K562 (cell line): ENCODE measurements at regions not wholly inside any gene's neighbourhood (a gene's known extent, or its start where the extent isn't known, plus 50 kb on each side); places are given as distances from the start of the nearest gene placed in this dataset.

ENCODE experiments used
- ATAC-seq: fragments of 200-7000 bp; cut with Tn5 transposase; 3 replicates; pipeline ENCODE4 v1.9.1; 2020; ENCODE audit warnings: moderate library complexity
- BruUV-seq: library from RNA; stranded (reverse); fragments of 400-500 nt; replicated peaks from 2 replicates; lab custom pipeline; 2021; lab: Mats Ljungman, UMichigan
- CTCF ChIA-PET: fragments of 300-600 bp; formaldehyde crosslinking; extraction: SDS; loops from one replicate; lab custom pipeline; 2021; ENCODE audit warnings: low intra/inter-chr PET ratio; lab: Yijun Ruan, JAX
- POLR2A ChIA-PET: fragments of 300-600, 350-650 bp; sonication (Branson Sonifier 250); formaldehyde crosslinking; extraction: SDS; loops from one replicate; lab custom pipeline; 2021; ENCODE audit warnings: antibody characterized with exemption, inconsistent platforms; lab: Yijun Ruan, JAX
- DNase-seq, 4 experiments: peaks; one replicate each; pipeline versions ENCODE4 v3.0.0 to v3.0.0-alpha.2; 2011 to 2018; ENCODE audit warnings: low spot score in 3 of 4, mixed read lengths in 3 of 4; ENCODE audit errors: extremely low read depth in 1 of 4
- FAIRE-seq: peaks from 2 replicates; lab custom pipeline; 2011; peaks lifted over from hg19 to GRCh38; lab: Jason Lieb, UNC
- H2AFZ ChIP-seq: 2 replicates; pipeline ENCODE4 v1.6.0; 2011; ENCODE audit warnings: low read depth, low read length, control low read depth, inconsistent platforms
- H3K27ac ChIP-seq: fragments of 200-600 bp; 3 replicates; pipeline ENCODE4 v1.8.0; 2011; ENCODE audit warnings: low read depth, mild to moderate bottlenecking, control low read depth, inconsistent platforms, low read length, moderate library complexity, mixed read lengths; ENCODE audit errors: extremely low read depth
- H3K27me3 ChIP-seq, 2 experiments: fragments of 300-600 bp in 1 of 2; 2 replicates in 1 of 2; 3 replicates in 1 of 2; pipeline versions ENCODE4 v1.6.0 to v1.8.0; 2011; ENCODE audit warnings: inconsistent platforms in 2 of 2, low read length in 2 of 2, mild to moderate bottlenecking in 1 of 2, mixed read lengths in 1 of 2, moderate library complexity in 1 of 2; ENCODE audit not compliant: control insufficient read depth in 2 of 2, insufficient read depth in 2 of 2
- H3K36me3 ChIP-seq: fragments of 300-600 bp; 3 replicates; pipeline ENCODE4 v1.8.0; 2011; ENCODE audit warnings: mild to moderate bottlenecking, low read length, inconsistent platforms; ENCODE audit not compliant: control insufficient read depth, insufficient read depth
- H3K4me1 ChIP-seq, 2 experiments: fragments of 200-600 bp in 1 of 2; replicated peaks in 1 of 2; 2 replicates in 1 of 2; 3 replicates in 1 of 2; pipeline versions ENCODE4 v1.5.1 to v1.8.0; 2011; ENCODE audit warnings: inconsistent platforms in 2 of 2, low read length in 2 of 2, mild to moderate bottlenecking in 1 of 2, mixed read lengths in 1 of 2, moderate library complexity in 1 of 2; ENCODE audit not compliant: control insufficient read depth in 2 of 2, insufficient read depth in 2 of 2
- H3K4me2 ChIP-seq: 2 replicates; pipeline ENCODE4 v1.6.1; 2011; ENCODE audit warnings: low read length, control low read depth, inconsistent platforms, mixed read lengths; ENCODE audit not compliant: insufficient read depth
- H3K4me3 ChIP-seq: fragments of 200-600 bp; sonication (generic), shearing (Covaris generic); 2 replicates; pipeline ENCODE4 v1.5.1; 2016; ENCODE audit warnings: control low read depth, inconsistent platforms
- H3K79me2 ChIP-seq: fragments of 200-600 bp; 3 replicates; pipeline ENCODE4 v1.8.0; 2011; ENCODE audit warnings: low read length, inconsistent platforms; ENCODE audit not compliant: control insufficient read depth, insufficient read depth
- H3K9ac ChIP-seq, 2 experiments: 2 replicates each; pipeline versions ENCODE4 v1.6.0 to v1.6.1; 2011; ENCODE audit warnings: low read depth in 2 of 2, low read length in 2 of 2, control low read depth in 1 of 2, inconsistent platforms in 1 of 2, mild to moderate bottlenecking in 1 of 2, mixed read lengths in 1 of 2; ENCODE audit not compliant: insufficient read depth in 1 of 2
- H3K9me1 ChIP-seq: one replicate; pipeline ENCODE4 v1.6.0; 2011; ENCODE audit warnings: inconsistent platforms, mild to moderate bottlenecking, low read length, moderate library complexity; ENCODE audit not compliant: control insufficient read depth, insufficient read depth
- H3K9me3 ChIP-seq: replicated peaks from 2 replicates; pipeline ENCODE4 v1.5.1; 2011; ENCODE audit warnings: low read depth, low read length, inconsistent platforms; ENCODE audit not compliant: control insufficient read depth, insufficient read depth
- H4K20me1 ChIP-seq: replicated peaks from 2 replicates; pipeline ENCODE4 v1.6.1; 2011; ENCODE audit warnings: low read length, inconsistent platforms, mixed read lengths; ENCODE audit not compliant: control insufficient read depth, insufficient read depth
- ARNT ChIP-seq, 2 experiments: fragments of 450-650 bp; IDR thresholded peaks; 2 replicates each; pipeline ENCODE4 v1.6.1; 2016; ENCODE audit warnings: mild to moderate bottlenecking in 1 of 2
- DMBX1 ChIP-seq: fragments of 250-450 bp; sonication (Bioruptor Pico); IDR thresholded peaks from 2 replicates; pipeline ENCODE4 v1.8.0; 2022; ENCODE audit warnings: inconsistent platforms, mild to moderate bottlenecking, moderate library complexity, borderline replicate concordance
- FOS ChIP-seq: IDR thresholded peaks from 3 replicates; pipeline ENCODE4 v1.6.1; 2011; ENCODE audit not compliant: insufficient read length; ENCODE audit errors: extremely low read depth
- POLR2G ChIP-seq: fragments of 200-400 bp; formaldehyde crosslinking; IDR thresholded peaks from 2 replicates; pipeline ENCODE4 v1.6.1; 2017; ENCODE audit warnings: low read depth, mild to moderate bottlenecking, antibody characterized with exemption, low read length, moderate library complexity
- POU5F1 ChIP-seq: fragments of 150-350 bp; IDR thresholded peaks from 2 replicates; pipeline ENCODE4 v1.6.1; 2014; ENCODE audit warnings: borderline replicate concordance, low read length, low read depth, mild to moderate bottlenecking; ENCODE audit not compliant: partially characterized antibody
- RFX5 ChIP-seq: IDR thresholded peaks from 2 replicates; pipeline ENCODE4 v1.6.1; 2011; ENCODE audit warnings: low read depth, mild to moderate bottlenecking, improper control_type of control experiment, low read length
- ZNF174 ChIP-seq: fragments of 250-450 bp; sonication (Bioruptor Pico); IDR thresholded peaks from 2 replicates; pipeline ENCODE4 v1.4.0; 2020; ENCODE audit warnings: mild to moderate bottlenecking
- ZNF253 ChIP-seq: fragments of 250-450 bp; sonication (Bioruptor Pico); conservative IDR thresholded peaks from 2 replicates; pipeline ENCODE4 v1.6.1; 2021; ENCODE audit warnings: mild to moderate bottlenecking
- WGBS: fragments of 100-300 bp; shearing (Covaris generic); methylation state at CpG from one replicate; pipeline ENCODE4 v1.1.6; 2016; ENCODE audit warnings: low coverage, mixed read lengths; ENCODE audit not compliant: insufficient coverage; ENCODE audit errors: missing lambda C conversion rate; 5-methylcytosine and 5-hydroxymethylcytosine counted together
- in situ Hi-C: fragments of 300-500 bp; cut with MboI; formaldehyde crosslinking; loops from 4 replicates; pipeline ENCODE4 v1.15.0; 2018; ENCODE audit warnings: inconsistent platforms, mixed read lengths
- intact Hi-C: fragments of 100-400 bp; cut with micrococcal nuclease; formaldehyde crosslinking; loops from 2 replicates; pipeline ENCODE4 v1.14.2; 2022
- TF ChIP-seq, protein P1 (sequence below), 2 experiments: fragments of 450-650 bp in 1 of 2; sonication (generic) in 1 of 2; formaldehyde crosslinking in 1 of 2; IDR thresholded peaks in 1 of 2; conservative IDR thresholded peaks in 1 of 2; 2 replicates each; pipeline versions ENCODE4 v1.6.1 to v1.8.1; 2016 to 2023; ENCODE audit warnings: mild to moderate bottlenecking in 2 of 2, moderate library complexity in 2 of 2, inconsistent platforms in 1 of 2, missing genetic modification reagents in 1 of 2

DNA sequence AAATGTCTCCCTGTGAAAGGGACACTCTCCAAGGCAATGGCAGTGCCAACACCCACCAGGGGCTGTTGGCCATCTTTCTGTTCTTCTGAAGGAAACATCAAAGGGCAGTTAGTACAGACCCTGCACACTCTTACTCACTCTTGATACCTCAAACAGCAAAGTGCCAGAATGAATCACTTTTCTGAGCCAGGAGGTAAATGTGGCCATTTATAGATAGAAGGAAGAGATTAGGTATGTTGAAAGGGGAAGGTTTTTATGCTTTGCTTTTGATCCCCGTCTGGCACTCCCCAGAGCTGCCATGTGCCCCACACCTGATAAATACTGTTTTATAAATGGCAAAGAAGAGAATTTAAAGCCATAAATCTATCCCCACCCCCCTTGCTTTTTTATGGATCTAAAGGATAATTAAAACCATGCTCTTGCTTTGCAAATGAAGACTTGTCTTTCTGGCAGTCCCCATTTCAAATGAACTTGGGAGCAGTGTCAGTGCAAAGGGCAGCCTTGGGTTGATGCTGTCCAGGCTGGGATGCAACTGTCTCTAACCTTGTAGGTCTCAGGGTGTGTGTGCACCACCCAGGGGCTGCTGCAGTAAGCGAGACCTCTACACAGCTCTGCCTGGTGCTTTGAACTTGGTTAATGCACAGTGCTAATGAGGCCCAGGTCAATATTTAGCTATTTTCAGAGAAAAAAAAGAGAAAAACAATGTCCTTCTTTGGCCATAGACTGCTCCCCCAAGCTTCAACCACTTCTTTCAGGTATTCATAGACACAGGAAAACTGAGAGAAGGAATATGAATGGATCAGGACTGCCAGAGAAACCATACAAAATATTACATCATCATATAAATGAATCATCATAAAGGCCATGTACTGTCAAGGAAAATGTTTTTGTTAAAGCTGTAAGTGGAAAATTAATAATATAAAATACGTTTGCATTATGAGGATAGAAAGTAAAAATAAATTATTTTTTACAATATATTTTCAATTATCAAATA is 207.5 kb downstream of the ETS1 start:
- no peak for FAIRE-seq
- no peak for ATAC-seq
- no peaks in the 10 kb centered on the region for H3K9me3 ChIP-seq
- no peaks in the 10 kb centered on the region for H3K36me3 ChIP-seq
- ChIA-PET POLR2A (no interaction called here), CTCF (no interaction called here)
- no peaks in the 10 kb centered on the region for H4K20me1 ChIP-seq
- DNase-seq: no peak
- H2AFZ ChIP-seq: no peak overlapping the region
- no peaks in the 10 kb centered on the region for H3K79me2 ChIP-seq
- WGBS: 6% methylated on average over 3 of the region's 3 CpGs
- in situ Hi-C loops (no loop called here), intact Hi-C loops (no loop called here)
- H3K4me1 ChIP-seq: no peaks in the 10 kb centered on the region
- H3K4me2 ChIP-seq: no peak overlapping the region
- no peak overlapping the region for H3K4me3 ChIP-seq
- no peak overlapping the region for H3K9ac ChIP-seq
- no TSS peak for BruUV-seq
- H3K27ac ChIP-seq: no peak overlapping the region
- H3K27me3 ChIP-seq: no peaks in the 10 kb centered on the region
- TF ChIP-seq, protein P1, sequence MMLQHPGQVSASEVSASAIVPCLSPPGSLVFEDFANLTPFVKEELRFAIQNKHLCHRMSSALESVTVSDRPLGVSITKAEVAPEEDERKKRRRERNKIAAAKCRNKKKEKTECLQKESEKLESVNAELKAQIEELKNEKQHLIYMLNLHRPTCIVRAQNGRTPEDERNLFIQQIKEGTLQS (IDR thresholded peaks at IDR 0.05): peak; percentile 11; the same call in 1 of the 2 replicates
- TF ChIP-seq, protein P1 (CRISPR knock-in tag; conservative IDR thresholded peaks at IDR 0.05): no peak
- no peak for TF ChIP-seq ARNT (IDR thresholded peaks at IDR 0.05)
- no peaks in the 10 kb centered on the region for H3K9me1 ChIP-seq

DNA sequence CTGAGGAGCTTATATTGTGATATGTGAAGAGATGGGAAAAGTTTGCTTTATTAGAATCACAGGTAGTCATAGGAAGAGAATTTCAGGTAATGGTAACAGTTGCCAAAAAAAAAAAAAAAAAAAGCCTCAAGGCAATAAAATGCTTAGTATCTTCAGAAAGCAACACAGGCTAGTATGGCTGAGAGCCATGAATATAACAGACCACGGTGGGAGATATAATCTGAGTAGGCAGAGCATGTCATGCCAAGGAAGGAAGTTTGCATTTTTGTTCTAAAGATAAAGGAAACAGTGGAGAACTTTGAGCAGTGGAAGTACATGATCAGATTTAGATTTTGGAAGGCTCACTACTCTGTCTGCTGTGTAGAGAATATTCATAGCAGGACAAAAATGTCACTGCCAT is 211.4 kb downstream of the ETS1 start:
- H3K9me3 ChIP-seq: no peaks in the 10 kb centered on the region
- intact Hi-C loops: no loop called here
- no peak overlapping the region for H2AFZ ChIP-seq
- in situ Hi-C loops: no loop called here
- no peak overlapping the region for H3K4me2 ChIP-seq
- no peaks in the 10 kb centered on the region for H3K79me2 ChIP-seq
- ChIA-PET CTCF (no interaction called here), POLR2A (no interaction called here)
- no peaks in the 10 kb centered on the region for H3K4me1 ChIP-seq
- no peak overlapping the region for H3K9ac ChIP-seq
- 0% methylated on average over 1 of the region's 1 CpG for WGBS
- no peak overlapping the region for H3K4me3 ChIP-seq
- TF ChIP-seq DMBX1 (CRISPR knock-in tag) (no peak), RFX5 (no peak), ZNF174 (CRISPR knock-in tag) (no peak), FOS (no peak), POLR2G (no peak), ZNF253 (CRISPR knock-in tag) (no peak), POU5F1 (no peak)
- TF ChIP-seq, all 486 proteins: peak for 0
- Histone ChIP-seq H3K9me1 (no peaks in the 10 kb centered on the region), H3K27me3 (no peaks in the 10 kb centered on the region), H4K20me1 (no peaks in the 10 kb centered on the region), H3K36me3 (no peaks in the 10 kb centered on the region), H3K27ac (no peak overlapping the region)
- ATAC-seq (no peak), DNase-seq (no peak), FAIRE-seq (no peak)
- no TSS peak for BruUV-seq
